B cell (primary cell): ENCODE measurements at regions not wholly inside any gene's neighbourhood (a gene's known extent, or its start where the extent isn't known, plus 50 kb on each side); places are given as distances from the start of the nearest gene placed in this dataset.

Source experiments
- ATAC-seq: fragments of 200-7000 bp; cut with Tn5 transposase; one replicate; pipeline ENCODE4 v1.10.0; 2021; ENCODE audit warnings: low read depth, mild to moderate bottlenecking, moderate number of reproducible peaks, moderate library complexity
- CTCF ChIA-PET: fragments of 350-600 bp; sonication (Branson Sonifier 250); formaldehyde crosslinking; loops from one replicate; lab custom pipeline; 2021; ENCODE audit warnings: antibody characterized with exemption, inconsistent platforms; lab: Charles Lee
- POLR2A ChIA-PET: fragments of 350-600 bp; sonication (Branson Sonifier 250); formaldehyde crosslinking; loops from one replicate; lab custom pipeline; 2021; ENCODE audit warnings: antibody characterized with exemption; lab: Charles Lee
- DNase-seq: peaks from one replicate; pipeline ENCODE4 v3.0.0; 2013
- H2AFZ ChIP-seq: 2 replicates; pipeline ENCODE4 v1.6.1; 2012; ENCODE audit warnings: mild to moderate bottlenecking, low read depth, low read length; ENCODE audit not compliant: insufficient read depth, poor library complexity, severe bottlenecking
- H3K27ac ChIP-seq, 2 donors: 1 replicate in 1 of 2; 2 replicates in 1 of 2; pipeline ENCODE4 v1.5.1; 2012 to 2013; ENCODE audit warnings: low read length in 2 of 2, mild to moderate bottlenecking in 2 of 2, moderate library complexity in 1 of 2
- H3K27me3 ChIP-seq, 4 experiments: fragments of 200-600 bp in 1 of 4; sonication (generic) in 1 of 4; replicated peaks in 1 of 4; 1 replicate in 2 of 4; 2 replicates in 2 of 4; pipeline versions ENCODE4 v1.6.1 to v1.7.0; 2013 to 2016; ENCODE audit warnings: low read length in 3 of 4, mild to moderate bottlenecking in 2 of 4, mixed read lengths in 1 of 4, moderate library complexity in 1 of 4; ENCODE audit not compliant: insufficient read depth in 4 of 4, control insufficient read depth in 3 of 4; ENCODE audit errors: control extremely low read depth in 1 of 4
- H3K36me3 ChIP-seq, 2 experiments: replicated peaks in 1 of 2; 1 replicate in 1 of 2; 2 replicates in 1 of 2; pipeline versions ENCODE4 v1.6.1 to v1.7.1; 2013; ENCODE audit warnings: low read length in 1 of 2; ENCODE audit not compliant: insufficient read depth in 2 of 2, control insufficient read depth in 1 of 2; ENCODE audit errors: control extremely low read depth in 1 of 2, extremely low read depth in 1 of 2
- H3K4me1 ChIP-seq, 2 donors: fragments of 200-600 bp in 1 of 2; sonication (generic) in 1 of 2; 1 replicate in 1 of 2; 2 replicates in 1 of 2; pipeline versions ENCODE4 v1.5.1 to v1.6.1; 2013 to 2017; ENCODE audit warnings: low read length in 2 of 2; ENCODE audit not compliant: control insufficient read depth in 2 of 2, insufficient read depth in 2 of 2
- H3K4me2 ChIP-seq: replicated peaks from 2 replicates; pipeline ENCODE3; 2012; ENCODE audit warnings: mild to moderate bottlenecking, low read depth, low read length; ENCODE audit not compliant: poor library complexity, severe bottlenecking
- H3K4me3 ChIP-seq, 5 experiments: fragments of 200-600 bp in 1 of 5; sonication (generic) in 1 of 5; 1 replicate in 3 of 5; 2 replicates in 2 of 5; pipeline versions ENCODE4 v1.5.1 to v1.7.0; 2011 to 2016; ENCODE audit warnings: low read length in 4 of 5, mild to moderate bottlenecking in 4 of 5, low read depth in 2 of 5, control low read depth in 1 of 5, moderate library complexity in 1 of 5; ENCODE audit not compliant: insufficient read depth in 1 of 5; ENCODE audit errors: control extremely low read depth in 1 of 5, extremely low read depth in 1 of 5
- H3K79me2 ChIP-seq: fragments of 200-600 bp; sonication (generic); one replicate; pipeline ENCODE4 v1.6.0; 2016; ENCODE audit warnings: low read length; ENCODE audit not compliant: control insufficient read depth, insufficient read depth
- H3K9ac ChIP-seq: fragments of 200-600 bp; sonication (generic); 2 replicates; pipeline ENCODE4 v1.6.1; 2017; ENCODE audit warnings: mild to moderate bottlenecking, low read length, moderate library complexity
- H3K9me3 ChIP-seq, 3 donors: one replicate each; pipeline versions ENCODE4 v1.6.1 to v1.7.1; 2013; ENCODE audit warnings: low read length in 2 of 3; ENCODE audit not compliant: control insufficient read depth in 2 of 3, insufficient read depth in 1 of 3; ENCODE audit errors: control extremely low read depth in 1 of 3
- H4K20me1 ChIP-seq: 2 replicates; pipeline ENCODE4 v1.6.0; 2012; ENCODE audit warnings: mild to moderate bottlenecking, low read length; ENCODE audit not compliant: insufficient read depth, control insufficient read depth, poor library complexity, severe bottlenecking
- H3K27ac Mint-ChIP-seq: one replicate; pipeline ENCODE4 v1.8.0; 2021; ENCODE audit warnings: mixed read lengths
- H3K27me3 Mint-ChIP-seq: one replicate; pipeline ENCODE4 v1.8.0; 2021; ENCODE audit warnings: mixed read lengths
- H3K4me1 Mint-ChIP-seq: one replicate; pipeline ENCODE4 v1.8.0; 2021; ENCODE audit warnings: mixed read lengths
- H3K4me3 Mint-ChIP-seq: one replicate; pipeline ENCODE4 v1.8.0; 2021; ENCODE audit warnings: mixed read lengths
- H3K9me3 Mint-ChIP-seq: one replicate; pipeline ENCODE4 v1.8.0; 2022; ENCODE audit warnings: mixed read lengths; ENCODE audit not compliant: insufficient read depth
- EZH2 ChIP-seq: IDR thresholded peaks from 2 replicates; pipeline ENCODE4 v1.6.1; 2012; ENCODE audit warnings: borderline replicate concordance, low read depth, mild to moderate bottlenecking, moderate library complexity, low read length; ENCODE audit not compliant: insufficient read depth, poor library complexity, severe bottlenecking
- WGBS: methylation state at CpG from one replicate; pipeline ENCODE4 v1.1.5; 2013; ENCODE audit warnings: missing lambda C conversion rate; ENCODE audit not compliant: insufficient coverage; 5-methylcytosine and 5-hydroxymethylcytosine counted together
- intact Hi-C: fragments of 100-400 bp; cut with micrococcal nuclease; formaldehyde crosslinking; loops from one replicate; pipeline ENCODE4 v1.10.0; 2022
- TF ChIP-seq, protein P1 (sequence below): fragments of 200-600 bp; IDR thresholded peaks from one replicate; pipeline ENCODE4 v1.8.0; 2022; ENCODE audit warnings: antibody characterized with exemption, mild to moderate bottlenecking

DNA sequence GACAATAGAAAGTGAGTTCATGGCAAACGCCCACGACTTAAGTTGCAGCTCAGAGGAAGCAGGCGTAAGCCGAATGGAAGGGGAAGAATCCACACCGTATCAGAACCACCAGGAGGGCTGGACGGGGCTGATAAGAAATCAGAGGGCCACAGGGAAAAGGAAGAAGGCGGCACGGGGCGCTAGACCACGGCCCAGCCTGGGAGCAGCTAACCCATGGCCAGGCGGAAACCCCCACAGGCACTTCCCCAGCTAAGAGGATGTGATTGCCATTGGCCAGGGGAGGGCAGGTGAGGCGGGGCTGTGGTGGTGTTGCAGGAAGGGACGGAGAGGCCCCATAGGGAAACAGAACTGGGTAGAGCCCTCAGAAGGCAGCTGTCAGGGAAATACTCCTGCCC lies 174.0 kb upstream of the AFDN start:
- Mint-ChIP-seq H3K9me3 (no peaks in the 10 kb centered on the region), H3K4me1 (no peaks in the 10 kb centered on the region), H3K27ac (no peak overlapping the region), H3K27me3 (no peaks in the 10 kb centered on the region), H3K4me3 (no peak overlapping the region)
- intact Hi-C loops: no loop called here
- TF ChIP-seq, protein P1, sequence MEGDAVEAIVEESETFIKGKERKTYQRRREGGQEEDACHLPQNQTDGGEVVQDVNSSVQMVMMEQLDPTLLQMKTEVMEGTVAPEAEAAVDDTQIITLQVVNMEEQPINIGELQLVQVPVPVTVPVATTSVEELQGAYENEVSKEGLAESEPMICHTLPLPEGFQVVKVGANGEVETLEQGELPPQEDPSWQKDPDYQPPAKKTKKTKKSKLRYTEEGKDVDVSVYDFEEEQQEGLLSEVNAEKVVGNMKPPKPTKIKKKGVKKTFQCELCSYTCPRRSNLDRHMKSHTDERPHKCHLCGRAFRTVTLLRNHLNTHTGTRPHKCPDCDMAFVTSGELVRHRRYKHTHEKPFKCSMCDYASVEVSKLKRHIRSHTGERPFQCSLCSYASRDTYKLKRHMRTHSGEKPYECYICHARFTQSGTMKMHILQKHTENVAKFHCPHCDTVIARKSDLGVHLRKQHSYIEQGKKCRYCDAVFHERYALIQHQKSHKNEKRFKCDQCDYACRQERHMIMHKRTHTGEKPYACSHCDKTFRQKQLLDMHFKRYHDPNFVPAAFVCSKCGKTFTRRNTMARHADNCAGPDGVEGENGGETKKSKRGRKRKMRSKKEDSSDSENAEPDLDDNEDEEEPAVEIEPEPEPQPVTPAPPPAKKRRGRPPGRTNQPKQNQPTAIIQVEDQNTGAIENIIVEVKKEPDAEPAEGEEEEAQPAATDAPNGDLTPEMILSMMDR: no peak
- TF ChIP-seq EZH2: no peak
- Histone ChIP-seq H3K4me1 (no peaks in the 10 kb centered on the region), H3K79me2 (no peaks in the 10 kb centered on the region), H4K20me1 (no peaks in the 10 kb centered on the region), H3K27me3 (peaks cover 0 to 4% (median 0%) of the 10 kb centered on the region in 4 experiments), H3K4me2 (no peak overlapping the region), H3K36me3 (no peaks in the 10 kb centered on the region), H2AFZ (peak overlapping the region; percentile 36), H3K27ac (no peak overlapping the region), H3K9ac (no peak overlapping the region), H3K4me3 (no peak overlapping the region), H3K9me3 (peaks cover 0 to 12% (median 0%) of the 10 kb centered on the region in 3 donors)
- 26% methylated on average over 12 of the region's 13 CpGs for WGBS
- DNase-seq (no peak), ATAC-seq (no peak)
- POLR2A ChIA-PET: no interaction called here
- CTCF ChIA-PET: no interaction called here

DNA sequence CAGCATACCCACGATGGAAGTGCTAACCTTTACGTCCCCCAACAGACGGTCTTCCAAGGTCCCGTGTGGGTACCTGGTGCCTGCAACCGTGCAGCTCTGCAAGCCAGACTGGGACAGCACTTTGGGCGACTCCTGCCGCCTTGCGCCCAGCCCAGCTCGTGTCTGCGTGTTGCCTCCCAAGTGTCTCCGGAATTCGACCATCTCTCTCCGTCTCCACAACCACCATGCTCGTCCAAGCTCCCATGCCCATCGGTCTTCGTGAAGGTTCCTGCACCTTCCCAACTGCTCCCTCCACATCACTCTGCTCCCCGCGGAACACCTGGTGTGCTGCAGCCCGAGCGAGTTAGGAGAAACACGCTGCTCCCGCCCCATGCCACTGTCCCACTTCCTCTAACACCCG lies 173.2 kb upstream of the AFDN start:
- Histone ChIP-seq H3K27me3 (peaks cover 0 to 4% (median 0%) of the 10 kb centered on the region in 4 experiments), H4K20me1 (no peaks in the 10 kb centered on the region), H3K27ac (no peak overlapping the region), H3K79me2 (no peaks in the 10 kb centered on the region), H3K4me1 (no peaks in the 10 kb centered on the region), H3K4me2 (no peak overlapping the region), H2AFZ (no peak overlapping the region), H3K9ac (no peak overlapping the region), H3K36me3 (no peaks in the 10 kb centered on the region), H3K4me3 (no peak overlapping the region), H3K9me3 (peaks cover 0 to 12% (median 0%) of the 10 kb centered on the region in 3 donors)
- H3K27me3 Mint-ChIP-seq: no peaks in the 10 kb centered on the region
- ChIA-PET CTCF (no interaction called here), POLR2A (no interaction called here)
- 95% methylated on average over 22 of the region's 23 CpGs for WGBS
- ATAC-seq (no peak), DNase-seq (no peak)
- no peak overlapping the region for H3K27ac Mint-ChIP-seq
- intact Hi-C loops: no loop called here
- no peak overlapping the region for H3K4me3 Mint-ChIP-seq
- H3K4me1 Mint-ChIP-seq: no peaks in the 10 kb centered on the region
- no peak for TF ChIP-seq EZH2
- no peaks in the 10 kb centered on the region for H3K9me3 Mint-ChIP-seq
